DND-41 (cell line): ENCODE measurements at regions not wholly inside any gene's neighbourhood (a gene's known extent, or its start where the extent isn't known, plus 50 kb on each side); places are given as distances from the start of the nearest gene placed in this dataset.

Experiments
- ATAC-seq: fragments of 200-7000 bp; cut with Tn5 transposase; 3 replicates; pipeline ENCODE4 v1.9.1; 2021; ENCODE audit warnings: low read depth; ENCODE audit not compliant: insufficient read depth
- DNase-seq: peaks from one replicate; pipeline ENCODE4 v3.0.0-alpha.2; 2020
- H2AFZ ChIP-seq: 2 replicates; pipeline ENCODE4 v1.6.0; 2012; ENCODE audit warnings: low read depth, low read length
- H3K27ac ChIP-seq: 2 replicates; pipeline ENCODE4 v1.5.1; 2012; ENCODE audit warnings: low read length, inconsistent platforms
- H3K27me3 ChIP-seq: fragments of 200-600 bp; sonication (generic); 2 replicates; pipeline ENCODE4 v1.6.0; 2012; ENCODE audit warnings: low read length, mild to moderate bottlenecking, inconsistent platforms; ENCODE audit not compliant: insufficient read depth, poor library complexity
- H3K36me3 ChIP-seq: 2 replicates; pipeline ENCODE4 v1.5.1; 2012; ENCODE audit warnings: low read length, inconsistent platforms; ENCODE audit not compliant: insufficient read depth
- H3K4me1 ChIP-seq: 2 replicates; pipeline ENCODE4 v1.5.1; 2012; ENCODE audit warnings: mild to moderate bottlenecking, low read length; ENCODE audit not compliant: insufficient read depth
- H3K4me2 ChIP-seq: 2 replicates; pipeline ENCODE4 v1.6.0; 2012; ENCODE audit warnings: mild to moderate bottlenecking, moderate library complexity, low read length, inconsistent platforms; ENCODE audit not compliant: insufficient read depth
- H3K4me3 ChIP-seq, 2 experiments: fragments of 200-600 bp in 1 of 2; shearing (Covaris generic) in 1 of 2; 2 replicates each; pipeline ENCODE4 v1.5.1; 2012 to 2016; ENCODE audit warnings: inconsistent platforms in 2 of 2, low read length in 2 of 2, mild to moderate bottlenecking in 2 of 2, low read depth in 1 of 2, moderate library complexity in 1 of 2
- H3K79me2 ChIP-seq: 2 replicates; pipeline ENCODE4 v1.6.0; 2012; ENCODE audit warnings: low read length, inconsistent platforms; ENCODE audit not compliant: insufficient read depth
- H3K9ac ChIP-seq: 2 replicates; pipeline ENCODE4 v1.6.0; 2012; ENCODE audit warnings: low read depth, mild to moderate bottlenecking, inconsistent platforms, low read length, moderate library complexity
- H3K9me3 ChIP-seq: 2 replicates; pipeline ENCODE4 v1.5.1; 2012; ENCODE audit warnings: low read length, moderate library complexity, mild to moderate bottlenecking, inconsistent platforms; ENCODE audit not compliant: insufficient read depth, severe bottlenecking
- H4K20me1 ChIP-seq: 2 replicates; pipeline ENCODE4 v1.6.0; 2012; ENCODE audit warnings: low read length; ENCODE audit not compliant: insufficient read depth
- CTCF ChIP-seq: IDR thresholded peaks from 2 replicates; pipeline ENCODE4 v1.5.1; 2012; ENCODE audit warnings: borderline replicate concordance, low read length, moderate library complexity, mild to moderate bottlenecking; ENCODE audit not compliant: poor library complexity, severe bottlenecking; ENCODE audit errors: extremely low read depth
- EZH2 ChIP-seq: IDR thresholded peaks from 3 replicates; pipeline ENCODE4 v1.6.1; 2012; ENCODE audit warnings: borderline replicate concordance, low read depth, mild to moderate bottlenecking, moderate library complexity, low read length, inconsistent platforms; ENCODE audit not compliant: severe bottlenecking

DNA sequence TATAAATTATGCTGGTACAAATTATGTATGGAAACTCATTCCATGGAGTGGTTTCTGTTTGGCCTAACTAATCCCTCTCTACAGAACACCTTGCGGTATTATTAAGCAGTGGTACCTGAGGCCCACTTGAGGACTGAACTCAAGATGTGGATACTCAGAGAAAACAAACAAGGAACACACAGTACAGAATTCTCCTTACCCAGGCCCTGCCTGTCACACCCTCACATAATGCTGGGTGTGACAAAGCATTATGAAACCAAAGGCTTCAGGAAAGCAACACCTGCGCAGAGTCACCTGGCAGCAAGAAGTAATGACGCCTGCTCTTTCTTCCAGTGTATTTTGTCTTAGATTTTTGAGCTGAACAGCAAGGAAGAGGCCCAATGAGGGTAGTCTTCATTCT is 264.7 kb downstream of the PAX3 start:
- Histone ChIP-seq H3K4me3 (no peak overlapping the region), H3K9me3 (no peaks in the 10 kb centered on the region), H3K4me1 (no peaks in the 10 kb centered on the region), H3K36me3 (no peaks in the 10 kb centered on the region), H3K27ac (no peak overlapping the region), H3K27me3 (no peaks in the 10 kb centered on the region), H3K79me2 (no peaks in the 10 kb centered on the region), H3K4me2 (no peak overlapping the region), H2AFZ (no peak overlapping the region), H3K9ac (no peak overlapping the region), H4K20me1 (no peaks in the 10 kb centered on the region)
- ATAC-seq = no peak
- no peak for TF ChIP-seq EZH2
- no peak for TF ChIP-seq CTCF
- no peak for DNase-seq

- TF ChIP-seq EZH2 = no peak
- no peak for TF ChIP-seq CTCF
- Histone ChIP-seq H3K27me3 (no peaks in the 10 kb centered on the region), H3K36me3 (no peaks in the 10 kb centered on the region), H2AFZ (no peak overlapping the region), H3K4me3 (no peak overlapping the region), H3K4me1 (no peaks in the 10 kb centered on the region), H3K27ac (no peak overlapping the region), H3K9ac (no peak overlapping the region), H3K79me2 (no peaks in the 10 kb centered on the region), H3K4me2 (no peak overlapping the region), H4K20me1 (no peaks in the 10 kb centered on the region), H3K9me3 (no peaks in the 10 kb centered on the region)
- no peak for DNase-seq
- ATAC-seq = no peak
Measured at GRCh38 chr2:222033541-222033940, 265.3 kb downstream of the PAX3 start.

DNA sequence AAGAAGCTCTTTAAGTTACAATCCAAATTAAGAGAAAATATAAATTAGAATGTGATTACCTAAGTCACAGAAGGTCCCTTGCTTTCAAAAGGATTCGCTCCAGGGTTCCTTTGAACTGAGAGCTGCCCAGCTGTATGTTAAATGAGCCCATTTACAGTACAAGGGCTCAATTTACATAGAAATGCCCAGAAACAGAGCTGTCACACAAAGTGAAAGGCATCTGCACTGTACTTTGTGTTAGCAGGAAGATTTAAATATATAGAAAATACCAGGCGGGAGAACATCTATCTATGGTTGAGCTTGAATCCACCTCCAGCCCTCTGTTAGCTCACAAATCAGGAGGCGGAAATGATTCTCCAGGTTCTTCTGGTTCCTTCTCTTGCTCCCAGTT is 272.9 kb downstream of the PAX3 start:
- Histone ChIP-seq H2AFZ (no peak overlapping the region), H4K20me1 (no peaks in the 10 kb centered on the region), H3K9ac (no peak overlapping the region), H3K79me2 (no peaks in the 10 kb centered on the region), H3K4me2 (no peak overlapping the region), H3K9me3 (no peaks in the 10 kb centered on the region), H3K27ac (no peak overlapping the region), H3K27me3 (peaks cover 7% of the 10 kb centered on the region), H3K4me3 (no peak overlapping the region), H3K4me1 (no peaks in the 10 kb centered on the region), H3K36me3 (no peaks in the 10 kb centered on the region)
- DNase-seq (no peak), ATAC-seq (no peak)
- TF ChIP-seq EZH2 = no peak
- TF ChIP-seq CTCF = no peak
